Mammary epithelial cell (primary cell): ENCODE measurements at regions not wholly inside any gene's neighbourhood (a gene's known extent, or its start where the extent isn't known, plus 50 kb on each side); places are given as distances from the start of the nearest gene placed in this dataset.

Experiments used
- EZH2 ChIP-seq: IDR thresholded peaks from 2 replicates; pipeline ENCODE4 v1.6.1; 2012; ENCODE audit warnings: low read length, inconsistent platforms, borderline replicate concordance
- TF ChIP-seq, protein P1 (sequence below), 2 donors: IDR thresholded peaks in 1 of 2; conservative IDR thresholded peaks in 1 of 2; 2 replicates each; pipeline ENCODE4 v1.5.1; 2011 to 2012; ENCODE audit warnings: inconsistent platforms in 2 of 2, low read length in 2 of 2, mild to moderate bottlenecking in 2 of 2, control low read depth in 1 of 2, low read depth in 1 of 2; ENCODE audit not compliant: insufficient read depth in 1 of 2; ENCODE audit errors: extremely low read depth in 1 of 2

GRCh38 chr5:2683720-2684119 lies 67.8 kb downstream of the IRX2 start:
- TF ChIP-seq, protein P1, sequence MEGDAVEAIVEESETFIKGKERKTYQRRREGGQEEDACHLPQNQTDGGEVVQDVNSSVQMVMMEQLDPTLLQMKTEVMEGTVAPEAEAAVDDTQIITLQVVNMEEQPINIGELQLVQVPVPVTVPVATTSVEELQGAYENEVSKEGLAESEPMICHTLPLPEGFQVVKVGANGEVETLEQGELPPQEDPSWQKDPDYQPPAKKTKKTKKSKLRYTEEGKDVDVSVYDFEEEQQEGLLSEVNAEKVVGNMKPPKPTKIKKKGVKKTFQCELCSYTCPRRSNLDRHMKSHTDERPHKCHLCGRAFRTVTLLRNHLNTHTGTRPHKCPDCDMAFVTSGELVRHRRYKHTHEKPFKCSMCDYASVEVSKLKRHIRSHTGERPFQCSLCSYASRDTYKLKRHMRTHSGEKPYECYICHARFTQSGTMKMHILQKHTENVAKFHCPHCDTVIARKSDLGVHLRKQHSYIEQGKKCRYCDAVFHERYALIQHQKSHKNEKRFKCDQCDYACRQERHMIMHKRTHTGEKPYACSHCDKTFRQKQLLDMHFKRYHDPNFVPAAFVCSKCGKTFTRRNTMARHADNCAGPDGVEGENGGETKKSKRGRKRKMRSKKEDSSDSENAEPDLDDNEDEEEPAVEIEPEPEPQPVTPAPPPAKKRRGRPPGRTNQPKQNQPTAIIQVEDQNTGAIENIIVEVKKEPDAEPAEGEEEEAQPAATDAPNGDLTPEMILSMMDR (conservative IDR thresholded peaks at IDR 0.05 in 1 of 2, IDR thresholded peaks at IDR 0.05 in 1 of 2; ENCODE audit: extremely low read depth in 1 of 2, insufficient read depth in 1 of 2, low read depth in 1 of 2, low read length in 2 of 2), result no peak
- TF ChIP-seq EZH2, result no peak
